ENCODE measurements at regions not wholly inside any gene's neighbourhood (a gene's known extent, or its start where the extent isn't known, plus 50 kb on each side); places are given as distances from the start of the nearest gene placed in this dataset.
"Not testable (repeated sequence)": the region's sequence is repeated elsewhere in the genome, so short reads cannot be mapped to it uniquely, and the experiment has no call there.

GRCh38 chr10:30162796-30163195 lies 103.4 kb upstream of the JCAD start:
- not testable (repeated sequence) for H3K27ac ChIP-seq (ENCODE audit: low read length); H3K9ac ChIP-seq (ENCODE audit: low read depth, low read length); H3K9me3 ChIP-seq (ENCODE audit: insufficient read depth, low read depth, low read length); H3K36me3 ChIP-seq (ENCODE audit: insufficient read depth, low read depth, low read length); H3K4me1 ChIP-seq (ENCODE audit: insufficient read depth, low read length); H3K27me3 ChIP-seq (ENCODE audit: insufficient read depth, low read length); H3K4me3 ChIP-seq (ENCODE audit: low read length)

GRCh38 chr10:30160271-30160982 lies 101.0 kb upstream of the JCAD start:
- H3K27ac ChIP-seq (ENCODE audit: low read length), result no peak overlapping the region
- H3K4me3 ChIP-seq (ENCODE audit: low read length), result no peak overlapping the region
- no peaks in the 10 kb centered on the region for H3K27me3 ChIP-seq (ENCODE audit: insufficient read depth, low read length)
- H3K36me3 ChIP-seq (ENCODE audit: insufficient read depth, low read depth, low read length), result no peaks in the 10 kb centered on the region
- no peak overlapping the region for H3K9ac ChIP-seq (ENCODE audit: low read depth, low read length)
- H3K9me3 ChIP-seq (ENCODE audit: insufficient read depth, low read depth, low read length), result no peaks in the 10 kb centered on the region
- no peaks in the 10 kb centered on the region for H3K4me1 ChIP-seq (ENCODE audit: insufficient read depth, low read length)

- H3K4me3 ChIP-seq (ENCODE audit: low read length); H3K4me1 ChIP-seq (ENCODE audit: insufficient read depth, low read length); H3K9me3 ChIP-seq (ENCODE audit: insufficient read depth, low read depth, low read length); H3K27me3 ChIP-seq (ENCODE audit: insufficient read depth, low read length); H3K36me3 ChIP-seq (ENCODE audit: insufficient read depth, low read depth, low read length); H3K27ac ChIP-seq (ENCODE audit: low read length); H3K9ac ChIP-seq (ENCODE audit: low read depth, low read length): not testable (repeated sequence)
Measured at GRCh38 chr10:30159614-30160013, 100.2 kb upstream of the JCAD start.

- H3K27ac ChIP-seq (ENCODE audit: low read length), result no peak overlapping the region
Measured at GRCh38 chr10:30158325-30158960, 99.1 kb upstream of the JCAD start.

GRCh38 chr10:30155401-30155800 lies 96.0 kb upstream of the JCAD start:
- H3K27ac ChIP-seq (ENCODE audit: low read length), result no peak overlapping the region
- H3K36me3 ChIP-seq (ENCODE audit: insufficient read depth, low read depth, low read length), result no peaks in the 10 kb centered on the region
- H3K9ac ChIP-seq (ENCODE audit: low read depth, low read length), result no peak overlapping the region
- H3K27me3 ChIP-seq (ENCODE audit: insufficient read depth, low read length), result no peaks in the 10 kb centered on the region
- no peak overlapping the region for H3K4me3 ChIP-seq (ENCODE audit: low read length)
- H3K4me1 ChIP-seq (ENCODE audit: insufficient read depth, low read length), result peaks cover 4% of the 10 kb centered on the region; the same call in 1 of the 2 replicates
- H3K9me3 ChIP-seq (ENCODE audit: insufficient read depth, low read depth, low read length), result no peaks in the 10 kb centered on the region

More at GRCh38 chr10:30158325-30158960, 99.1 kb upstream of the JCAD start:
- no peaks in the 10 kb centered on the region for H3K9me3 ChIP-seq (ENCODE audit: insufficient read depth, low read depth, low read length)
- no peaks in the 10 kb centered on the region for H3K4me1 ChIP-seq (ENCODE audit: insufficient read depth, low read length)
- H3K4me3 ChIP-seq (ENCODE audit: low read length), result no peak overlapping the region
- no peak overlapping the region for H3K9ac ChIP-seq (ENCODE audit: low read depth, low read length)
- no peaks in the 10 kb centered on the region for H3K27me3 ChIP-seq (ENCODE audit: insufficient read depth, low read length)
- H3K36me3 ChIP-seq (ENCODE audit: insufficient read depth, low read depth, low read length), result no peaks in the 10 kb centered on the region

GRCh38 chr10:30154561-30154960 lies 95.2 kb upstream of the JCAD start:
- Histone ChIP-seq H3K9ac (ENCODE audit: low read depth, low read length) (no peak overlapping the region), H3K27me3 (ENCODE audit: insufficient read depth, low read length) (no peaks in the 10 kb centered on the region), H3K9me3 (ENCODE audit: insufficient read depth, low read depth, low read length) (no peaks in the 10 kb centered on the region), H3K27ac (ENCODE audit: low read length) (no peak overlapping the region), H3K4me1 (ENCODE audit: insufficient read depth, low read length) (peaks cover 4% of the 10 kb centered on the region; the same call in 1 of the 2 replicates), H3K4me3 (ENCODE audit: low read length) (no peak overlapping the region), H3K36me3 (ENCODE audit: insufficient read depth, low read depth, low read length) (no peaks in the 10 kb centered on the region)

GRCh38 chr10:30154126-30154525 lies 94.7 kb upstream of the JCAD start:
- Histone ChIP-seq H3K4me3 (ENCODE audit: low read length) (no peak overlapping the region), H3K9ac (ENCODE audit: low read depth, low read length) (no peak overlapping the region), H3K9me3 (ENCODE audit: insufficient read depth, low read depth, low read length) (no peaks in the 10 kb centered on the region), H3K4me1 (ENCODE audit: insufficient read depth, low read length) (peaks cover 4% of the 10 kb centered on the region; the same call in 1 of the 2 replicates), H3K27me3 (ENCODE audit: insufficient read depth, low read length) (no peaks in the 10 kb centered on the region), H3K27ac (ENCODE audit: low read length) (no peak overlapping the region), H3K36me3 (ENCODE audit: insufficient read depth, low read depth, low read length) (no peaks in the 10 kb centered on the region)

GRCh38 chr10:30151581-30152389 lies 92.4 kb upstream of the JCAD start:
- H3K27me3 ChIP-seq (ENCODE audit: insufficient read depth, low read length), result no peaks in the 10 kb centered on the region
- H3K9ac ChIP-seq (ENCODE audit: low read depth, low read length), result no peak overlapping the region
- H3K36me3 ChIP-seq (ENCODE audit: insufficient read depth, low read depth, low read length), result no peaks in the 10 kb centered on the region
- no peaks in the 10 kb centered on the region for H3K9me3 ChIP-seq (ENCODE audit: insufficient read depth, low read depth, low read length)
- H3K4me3 ChIP-seq (ENCODE audit: low read length), result no peak overlapping the region
- no peak overlapping the region for H3K27ac ChIP-seq (ENCODE audit: low read length)
- peaks cover 4% of the 10 kb centered on the region; the same call in 1 of the 2 replicates for H3K4me1 ChIP-seq (ENCODE audit: insufficient read depth, low read length)

GRCh38 chr10:30141423-30141822 lies 82.0 kb upstream of the JCAD start:
- Histone ChIP-seq H3K36me3 (ENCODE audit: insufficient read depth, low read depth, low read length) (no peaks in the 10 kb centered on the region), H3K27me3 (ENCODE audit: insufficient read depth, low read length) (no peaks in the 10 kb centered on the region), H3K4me3 (ENCODE audit: low read length) (no peak overlapping the region), H3K9ac (ENCODE audit: low read depth, low read length) (no peak overlapping the region), H3K9me3 (ENCODE audit: insufficient read depth, low read depth, low read length) (no peaks in the 10 kb centered on the region), H3K4me1 (ENCODE audit: insufficient read depth, low read length) (no peaks in the 10 kb centered on the region), H3K27ac (ENCODE audit: low read length) (no peak overlapping the region)

GRCh38 chr10:30134171-30134945 lies 75.0 kb upstream of the JCAD start:
- Histone ChIP-seq H3K36me3 (ENCODE audit: insufficient read depth, low read depth, low read length) (no peaks in the 10 kb centered on the region), H3K4me3 (ENCODE audit: low read length) (no peak overlapping the region), H3K27ac (ENCODE audit: low read length) (no peak overlapping the region), H3K9me3 (ENCODE audit: insufficient read depth, low read depth, low read length) (no peaks in the 10 kb centered on the region), H3K27me3 (ENCODE audit: insufficient read depth, low read length) (no peaks in the 10 kb centered on the region), H3K4me1 (ENCODE audit: insufficient read depth, low read length) (no peaks in the 10 kb centered on the region; the same call in 1 of the 2 replicates), H3K9ac (ENCODE audit: low read depth, low read length) (no peak overlapping the region)

- Histone ChIP-seq H3K4me1 (ENCODE audit: insufficient read depth, low read length) (no peaks in the 10 kb centered on the region; the same call in 1 of the 2 replicates), H3K9me3 (ENCODE audit: insufficient read depth, low read depth, low read length) (no peaks in the 10 kb centered on the region), H3K4me3 (ENCODE audit: low read length) (no peak overlapping the region), H3K27ac (ENCODE audit: low read length) (no peak overlapping the region), H3K9ac (ENCODE audit: low read depth, low read length) (no peak overlapping the region), H3K36me3 (ENCODE audit: insufficient read depth, low read depth, low read length) (no peaks in the 10 kb centered on the region), H3K27me3 (ENCODE audit: insufficient read depth, low read length) (no peaks in the 10 kb centered on the region)
Measured at GRCh38 chr10:30133198-30133597, 73.8 kb upstream of the JCAD start.
